Activated T-cell treated with anti-CD3 and anti-CD28 coated beads, Interleukin-2, amount 50 U/mL, for 1 hour (primary cell): ENCODE measurements at regions not wholly inside any gene's neighbourhood (a gene's known extent, or its start where the extent isn't known, plus 50 kb on each side); places are given as distances from the start of the nearest gene placed in this dataset.
"Not testable (repeated sequence)": the region's sequence is repeated elsewhere in the genome, so short reads cannot be mapped to it uniquely, and the experiment has no call there.

Source experiments
- DNase-seq: peaks from one replicate; pipeline ENCODE4 v3.0.0-alpha.2; 2020

DNA sequence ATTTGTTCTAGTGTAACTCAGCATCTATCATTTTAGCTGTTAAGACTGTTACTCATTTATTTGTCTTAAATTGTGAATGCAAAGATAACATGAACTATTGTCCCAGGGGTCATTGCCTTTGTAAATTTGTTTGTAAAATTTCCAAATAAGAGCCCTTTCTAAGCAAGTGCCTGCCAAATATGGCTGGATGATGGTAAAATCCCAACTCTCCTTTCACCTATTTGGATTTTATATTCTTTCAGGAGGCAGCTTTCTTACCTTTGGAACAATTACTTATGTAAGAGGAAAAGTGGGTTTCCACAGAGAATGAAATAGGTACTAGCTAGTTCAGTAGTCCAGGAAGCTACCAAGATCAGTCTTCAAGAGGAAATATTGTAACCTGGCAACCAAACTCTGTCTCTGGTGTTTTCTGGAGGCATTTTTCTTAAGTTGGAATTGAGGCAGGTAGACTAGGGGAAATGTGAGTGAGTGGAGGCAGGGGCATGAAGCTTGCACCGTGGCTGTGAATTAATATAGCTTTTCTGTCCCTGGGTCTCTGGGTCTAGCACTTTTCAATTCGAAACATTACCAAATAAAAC is 88.5 kb upstream of the XIST start:
- DNase-seq, result no peak

- DNase-seq, result not testable (repeated sequence)
Observed at GRCh38 chrX:73937843-73938242, 85.3 kb upstream of the XIST start.

- no peak for DNase-seq
Observed at GRCh38 chrX:73932522-73932921, 80.0 kb upstream of the XIST start.

GRCh38 chrX:73930300-73930699 is 77.8 kb upstream of the XIST start:
- no peak for DNase-seq

GRCh38 chrX:73922856-73923455 is 70.4 kb upstream of the XIST start:
- DNase-seq, result no peak

- DNase-seq, result no peak
Observed at GRCh38 chrX:73916931-73917667, 64.6 kb upstream of the XIST start.

DNA sequence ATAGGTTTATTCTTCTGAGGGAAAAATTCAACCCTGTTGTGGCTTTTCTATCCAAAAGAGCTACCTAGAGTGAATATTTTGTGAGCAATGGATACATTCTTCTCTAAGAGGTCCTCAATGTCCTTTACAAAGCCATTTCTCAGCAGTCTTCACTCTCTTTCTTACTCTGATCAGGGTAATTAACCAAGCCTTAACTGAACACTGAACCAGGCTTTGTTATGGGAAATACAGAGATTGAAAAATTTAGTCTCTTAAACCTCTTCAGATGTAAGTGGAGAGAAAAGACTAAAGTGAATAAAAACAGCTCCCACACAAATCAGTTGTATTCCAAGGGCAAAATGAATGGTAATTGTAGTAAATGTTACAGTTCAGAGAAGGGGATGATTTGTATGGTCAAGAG is 64.0 kb upstream of the XIST start:
- DNase-seq, result no peak

GRCh38 chrX:73914792-73915191 is 62.3 kb upstream of the XIST start:
- DNase-seq, result not testable (repeated sequence)

DNA sequence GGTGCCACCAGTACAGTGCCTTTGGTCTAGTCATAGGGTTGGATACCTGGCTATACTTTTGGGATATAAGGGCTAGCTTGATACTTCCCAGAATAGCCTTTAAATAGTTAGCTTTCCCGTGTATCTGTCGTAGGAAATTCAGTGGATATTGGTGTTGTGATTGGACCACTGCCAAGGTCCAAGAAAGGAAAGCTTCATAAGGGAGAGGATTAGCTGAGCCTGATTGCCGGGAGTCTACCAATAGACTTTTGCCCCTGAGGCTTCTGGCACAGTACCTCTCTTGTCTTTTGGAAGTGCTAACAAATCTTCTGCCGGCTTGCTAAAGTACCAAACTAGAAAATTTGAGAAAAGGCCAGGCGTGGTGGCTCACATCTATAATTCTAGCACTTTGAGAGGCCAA is 61.1 kb upstream of the XIST start:
- DNase-seq, result no peak

- DNase-seq, result not testable (repeated sequence)
Observed at GRCh38 chrX:73911946-73912345, 59.4 kb upstream of the XIST start.

GRCh38 chrX:73905749-73906374 is 53.3 kb upstream of the XIST start:
- DNase-seq, result not testable (repeated sequence)

- DNase-seq, result no peak
Observed at GRCh38 chrX:73903941-73904340, 51.4 kb upstream of the XIST start.
